ENCODE measurements at regions not wholly inside any gene's neighbourhood (a gene's known extent, or its start where the extent isn't known, plus 50 kb on each side); places are given as distances from the start of the nearest gene placed in this dataset.

- ChIA-PET CTCF (interaction anchor here (2.0 kb wide), 1 partner anchor 394 kb away, joined by 6 read pairs; no protein-coding TSS in a partner anchor), POLR2A (no interaction called here)
- ATAC-seq: no peak
- Mint-ChIP-seq H3K4me3 (no peak overlapping the region), H3K9me3 (ENCODE audit: insufficient read depth) (no peaks in the 10 kb centered on the region), H3K4me1 (ENCODE audit: low read depth) (no peaks in the 10 kb centered on the region), H3K27ac (no peak overlapping the region), H3K36me3 (ENCODE audit: low read depth) (no peaks in the 10 kb centered on the region), H3K27me3 (ENCODE audit: low read depth) (no peaks in the 10 kb centered on the region)
- no peak for DNase-seq
Measured at GRCh38 chr13:40288259-40288658, 378.2 kb downstream of the FOXO1 start.

- Mint-ChIP-seq H3K4me1 (ENCODE audit: low read depth) (no peaks in the 10 kb centered on the region), H3K9me3 (ENCODE audit: insufficient read depth) (peaks cover 1% of the 10 kb centered on the region), H3K4me3 (no peak overlapping the region), H3K36me3 (ENCODE audit: low read depth) (no peaks in the 10 kb centered on the region), H3K27ac (no peak overlapping the region), H3K27me3 (ENCODE audit: low read depth) (no peaks in the 10 kb centered on the region)
- DNase-seq (no peak), ATAC-seq (no peak)
- ChIA-PET POLR2A (no interaction called here), CTCF (no interaction called here)
Measured at GRCh38 chr13:40290758-40291157, 375.7 kb downstream of the FOXO1 start.

- Mint-ChIP-seq H3K9me3 (ENCODE audit: insufficient read depth) (peaks cover 7% of the 10 kb centered on the region), H3K4me3 (no peak overlapping the region), H3K27me3 (ENCODE audit: low read depth) (no peaks in the 10 kb centered on the region), H3K4me1 (ENCODE audit: low read depth) (no peaks in the 10 kb centered on the region), H3K36me3 (ENCODE audit: low read depth) (no peaks in the 10 kb centered on the region), H3K27ac (no peak overlapping the region)
- DNase-seq (no peak), ATAC-seq (no peak)
- CTCF ChIA-PET: interaction anchor here (1.3 kb wide), 1 partner anchor 349 kb away, joined by 3 read pairs; no protein-coding TSS in a partner anchor
- POLR2A ChIA-PET: interaction anchor here (0.6 kb wide), 1 partner anchor 578 kb away, joined by 3 read pairs; no protein-coding TSS in a partner anchor
Measured at GRCh38 chr13:40292108-40292507, 374.3 kb downstream of the FOXO1 start.

GRCh38 chr13:40292536-40292935 lies 373.9 kb downstream of the FOXO1 start:
- Mint-ChIP-seq H3K36me3 (ENCODE audit: low read depth) (no peaks in the 10 kb centered on the region), H3K4me1 (ENCODE audit: low read depth) (no peaks in the 10 kb centered on the region), H3K27ac (no peak overlapping the region), H3K27me3 (ENCODE audit: low read depth) (no peaks in the 10 kb centered on the region), H3K4me3 (no peak overlapping the region), H3K9me3 (ENCODE audit: insufficient read depth) (peaks cover 7% of the 10 kb centered on the region)
- DNase-seq (no peak), ATAC-seq (no peak)
- ChIA-PET POLR2A (no interaction called here), CTCF (interaction anchor here (1.3 kb wide), 1 partner anchor 350 kb away, joined by 3 read pairs; no protein-coding TSS in a partner anchor)

GRCh38 chr13:40302351-40302750 lies 364.1 kb downstream of the FOXO1 start:
- CTCF ChIA-PET: no interaction called here
- Mint-ChIP-seq H3K27ac (no peak overlapping the region), H3K4me3 (no peak overlapping the region), H3K9me3 (ENCODE audit: insufficient read depth) (peaks cover 20% of the 10 kb centered on the region), H3K27me3 (ENCODE audit: low read depth) (no peaks in the 10 kb centered on the region), H3K4me1 (ENCODE audit: low read depth) (peaks cover 1% of the 10 kb centered on the region), H3K36me3 (ENCODE audit: low read depth) (peaks cover 27% of the 10 kb centered on the region)
- ATAC-seq (no peak), DNase-seq (no peak)
- POLR2A ChIA-PET: no interaction called here

GRCh38 chr13:40304391-40304790 lies 362.1 kb downstream of the FOXO1 start:
- Mint-ChIP-seq H3K4me3 (no peak overlapping the region), H3K27me3 (ENCODE audit: low read depth) (no peaks in the 10 kb centered on the region), H3K4me1 (ENCODE audit: low read depth) (peaks cover 5% of the 10 kb centered on the region), H3K9me3 (ENCODE audit: insufficient read depth) (peaks cover 30% of the 10 kb centered on the region), H3K27ac (no peak overlapping the region), H3K36me3 (ENCODE audit: low read depth) (peaks cover 27% of the 10 kb centered on the region)
- ChIA-PET POLR2A (no interaction called here), CTCF (no interaction called here)
- DNase-seq (no peak), ATAC-seq (no peak)

GRCh38 chr13:40306817-40307216 lies 359.6 kb downstream of the FOXO1 start:
- no peak overlapping the region for H3K4me3 Mint-ChIP-seq

GRCh38 chr13:40309881-40310280 lies 356.6 kb downstream of the FOXO1 start:
- CTCF ChIA-PET: interaction anchor here (1.4 kb wide), 1 partner anchor 242 kb away, joined by 3 read pairs; no protein-coding TSS in a partner anchor
- POLR2A ChIA-PET: interaction anchor here (0.8 to 1.3 kb wide), 2 partner anchors 80 to 171 kb away, joined by 3 read pairs; no protein-coding TSS in a partner anchor
- H3K9me3 Mint-ChIP-seq (ENCODE audit: insufficient read depth): peaks cover 16% of the 10 kb centered on the region
- DNase-seq: no peak
- H3K36me3 Mint-ChIP-seq (ENCODE audit: low read depth): peaks cover 13% of the 10 kb centered on the region
- H3K27me3 Mint-ChIP-seq (ENCODE audit: low read depth): no peaks in the 10 kb centered on the region
- ATAC-seq: no peak
- H3K4me3 Mint-ChIP-seq: no peak overlapping the region
- H3K27ac Mint-ChIP-seq: no peak overlapping the region
- H3K4me1 Mint-ChIP-seq (ENCODE audit: low read depth): peaks cover 15% of the 10 kb centered on the region

More at GRCh38 chr13:40306817-40307216, 359.6 kb downstream of the FOXO1 start:
- ChIA-PET CTCF (interaction anchor here (0.6 to 1.4 kb wide), 3 partner anchors 9 to 365 kb away, joined by 3 read pairs; no protein-coding TSS in a partner anchor), POLR2A (no interaction called here)
- ATAC-seq: no peak
- peaks cover 20% of the 10 kb centered on the region for H3K9me3 Mint-ChIP-seq (ENCODE audit: insufficient read depth)
- H3K36me3 Mint-ChIP-seq (ENCODE audit: low read depth): peaks cover 21% of the 10 kb centered on the region
- peaks cover 5% of the 10 kb centered on the region for H3K4me1 Mint-ChIP-seq (ENCODE audit: low read depth)
- DNase-seq: no peak
- H3K27ac Mint-ChIP-seq: no peak overlapping the region
- no peaks in the 10 kb centered on the region for H3K27me3 Mint-ChIP-seq (ENCODE audit: low read depth)

- CTCF ChIA-PET: interaction anchor here (1.3 kb wide), 1 partner anchor 242 kb away, joined by 3 read pairs; no protein-coding TSS in a partner anchor
- Mint-ChIP-seq H3K27me3 (ENCODE audit: low read depth) (no peaks in the 10 kb centered on the region), H3K36me3 (ENCODE audit: low read depth) (peaks cover 4% of the 10 kb centered on the region), H3K27ac (no peak overlapping the region), H3K4me3 (no peak overlapping the region), H3K9me3 (ENCODE audit: insufficient read depth) (peaks cover 10% of the 10 kb centered on the region), H3K4me1 (ENCODE audit: low read depth) (peaks cover 32% of the 10 kb centered on the region)
- POLR2A ChIA-PET: interaction anchor here (1.3 kb wide), 1 partner anchor 78 kb away, joined by 3 read pairs; no protein-coding TSS in a partner anchor
- no peak for DNase-seq
- no peak for ATAC-seq
Measured at GRCh38 chr13:40311356-40312101, 354.9 kb downstream of the FOXO1 start.

GRCh38 chr13:40313269-40314200 lies 352.9 kb downstream of the FOXO1 start:
- ATAC-seq (no peak), DNase-seq (no peak)
- POLR2A ChIA-PET: no interaction called here
- Mint-ChIP-seq H3K36me3 (ENCODE audit: low read depth) (no peaks in the 10 kb centered on the region), H3K9me3 (ENCODE audit: insufficient read depth) (peaks cover 4% of the 10 kb centered on the region), H3K27ac (no peak overlapping the region), H3K27me3 (ENCODE audit: low read depth) (no peaks in the 10 kb centered on the region), H3K4me3 (no peak overlapping the region), H3K4me1 (ENCODE audit: low read depth) (peaks cover 46% of the 10 kb centered on the region)
- CTCF ChIA-PET: no interaction called here

- CTCF ChIA-PET: interaction anchor here (1.0 to 1.4 kb wide), 2 partner anchors 8 to 246 kb away, joined by 3 to 4 read pairs; no protein-coding TSS in a partner anchor
- peaks cover 3% of the 10 kb centered on the region for H3K36me3 Mint-ChIP-seq (ENCODE audit: low read depth)
- no peaks in the 10 kb centered on the region for H3K27me3 Mint-ChIP-seq (ENCODE audit: low read depth)
- peak; percentile 80 for ATAC-seq
- peaks cover 65% of the 10 kb centered on the region for H3K4me1 Mint-ChIP-seq (ENCODE audit: low read depth)
- H3K9me3 Mint-ChIP-seq (ENCODE audit: insufficient read depth): no peaks in the 10 kb centered on the region
- POLR2A ChIA-PET: interaction anchor here (1.0 to 1.2 kb wide), 2 partner anchors 74 to 349 kb away, joined by 3 read pairs; no protein-coding TSS in a partner anchor
- H3K27ac Mint-ChIP-seq: peak overlapping the region; percentile 48
- DNase-seq: peak; percentile 60
- peak overlapping the region; percentile 57 for H3K4me3 Mint-ChIP-seq
Measured at GRCh38 chr13:40315416-40316064, 350.9 kb downstream of the FOXO1 start.
